RWPE1 (cell line): ENCODE measurements at regions not wholly inside any gene's neighbourhood (a gene's known extent, or its start where the extent isn't known, plus 50 kb on each side); places are given as distances from the start of the nearest gene placed in this dataset.

Source experiments
- CTCF ChIA-PET: fragments of 350-600 bp; sonication (Branson Sonifier 250); formaldehyde crosslinking; extraction: SDS; loops from one replicate; lab custom pipeline; 2021; lab: Yijun Ruan, JAX
- POLR2A ChIA-PET: fragments of 400-600 bp; formaldehyde crosslinking; extraction: SDS; loops from one replicate; lab custom pipeline; 2020; ENCODE audit warnings: antibody characterized with exemption; ENCODE audit not compliant: low non-redundant PET; lab: Yijun Ruan, JAX
- DNase-seq: peaks from one replicate; pipeline ENCODE4 v3.0.0; 2012; ENCODE audit warnings: low spot score
- H3K27ac ChIP-seq: fragments of 450-650 bp; 2 replicates; pipeline ENCODE4 v1.5.1; 2017
- TF ChIP-seq, protein P1 (sequence below): fragments of 450-650 bp; conservative IDR thresholded peaks from 2 replicates; pipeline ENCODE4 v1.5.1; 2017; ENCODE audit warnings: low read depth, mild to moderate bottlenecking

DNA sequence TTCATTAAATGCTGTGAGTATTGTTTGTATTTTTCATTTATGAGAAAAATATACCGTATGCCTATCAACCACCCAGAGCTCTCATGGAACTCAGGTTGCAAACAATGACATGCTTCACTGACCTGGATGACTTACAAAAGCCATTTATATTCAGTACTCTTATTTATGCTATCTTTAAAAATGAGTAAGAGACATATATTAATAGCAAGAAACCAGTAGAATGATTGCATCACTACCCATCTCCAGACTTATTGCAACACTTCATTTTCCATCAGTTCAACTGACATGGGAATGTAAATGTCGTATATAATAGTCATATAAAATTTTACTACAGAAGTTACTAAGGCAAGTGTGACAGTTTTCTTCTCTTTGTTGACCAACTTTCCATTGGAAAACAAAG, 69.1 kb downstream of the OTP start:
- TF ChIP-seq, protein P1, sequence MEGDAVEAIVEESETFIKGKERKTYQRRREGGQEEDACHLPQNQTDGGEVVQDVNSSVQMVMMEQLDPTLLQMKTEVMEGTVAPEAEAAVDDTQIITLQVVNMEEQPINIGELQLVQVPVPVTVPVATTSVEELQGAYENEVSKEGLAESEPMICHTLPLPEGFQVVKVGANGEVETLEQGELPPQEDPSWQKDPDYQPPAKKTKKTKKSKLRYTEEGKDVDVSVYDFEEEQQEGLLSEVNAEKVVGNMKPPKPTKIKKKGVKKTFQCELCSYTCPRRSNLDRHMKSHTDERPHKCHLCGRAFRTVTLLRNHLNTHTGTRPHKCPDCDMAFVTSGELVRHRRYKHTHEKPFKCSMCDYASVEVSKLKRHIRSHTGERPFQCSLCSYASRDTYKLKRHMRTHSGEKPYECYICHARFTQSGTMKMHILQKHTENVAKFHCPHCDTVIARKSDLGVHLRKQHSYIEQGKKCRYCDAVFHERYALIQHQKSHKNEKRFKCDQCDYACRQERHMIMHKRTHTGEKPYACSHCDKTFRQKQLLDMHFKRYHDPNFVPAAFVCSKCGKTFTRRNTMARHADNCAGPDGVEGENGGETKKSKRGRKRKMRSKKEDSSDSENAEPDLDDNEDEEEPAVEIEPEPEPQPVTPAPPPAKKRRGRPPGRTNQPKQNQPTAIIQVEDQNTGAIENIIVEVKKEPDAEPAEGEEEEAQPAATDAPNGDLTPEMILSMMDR: no peak
- CTCF ChIA-PET: interaction anchor here (0.6 to 0.7 kb wide), 2 partner anchors 8 to 105 kb away, joined by 3 read pairs; no protein-coding TSS in a partner anchor
- no peak for DNase-seq

DNA sequence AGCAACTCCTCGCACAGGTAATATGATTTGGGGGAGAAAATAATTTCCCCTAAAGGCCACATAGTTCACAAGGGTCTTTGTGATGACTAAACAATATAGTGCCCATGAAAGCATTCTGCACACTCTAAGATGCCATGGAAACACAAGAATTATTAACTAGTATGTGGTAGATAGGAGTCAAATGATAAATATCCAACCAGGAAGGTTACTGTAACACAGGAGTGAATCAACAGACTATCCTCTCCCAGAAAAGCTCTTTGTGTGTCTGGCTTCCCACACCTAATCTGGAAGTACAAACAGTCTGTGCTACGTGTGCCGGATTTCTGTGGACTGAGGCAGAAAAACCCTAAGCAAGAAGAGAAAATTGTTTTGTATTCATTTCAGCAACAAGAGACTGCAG, 70.0 kb downstream of the OTP start:
- POLR2A ChIA-PET: no interaction called here
- TF ChIP-seq, protein P1: no peak
- no peak overlapping the region for H3K27ac ChIP-seq
- CTCF ChIA-PET: no interaction called here
- no peak for DNase-seq

More for the DNA sequence above, 69.1 kb downstream of the OTP start:
- H3K27ac ChIP-seq: no peak overlapping the region
- POLR2A ChIA-PET: no interaction called here

DNA sequence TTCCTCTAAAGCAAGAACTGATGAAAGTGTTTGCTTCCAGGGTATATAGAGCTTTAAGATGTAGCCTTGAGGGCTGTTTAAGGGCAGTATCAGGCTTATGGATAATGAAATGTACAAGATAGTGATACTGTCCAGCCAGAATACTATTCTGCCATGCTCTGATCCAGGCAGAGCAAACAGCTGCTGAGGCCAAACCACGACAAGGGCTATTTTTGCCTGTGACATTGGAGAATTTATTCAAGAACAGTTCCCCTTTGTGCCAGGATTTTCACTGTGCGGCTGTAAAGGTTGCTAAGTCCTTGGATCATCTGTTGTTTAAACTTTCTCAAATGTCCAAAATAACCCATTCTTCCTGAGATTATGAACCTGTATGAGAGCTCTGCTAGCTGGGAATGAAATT, 70.4 kb downstream of the OTP start:
- TF ChIP-seq, protein P1: no peak
- CTCF ChIA-PET: interaction anchor here (0.7 kb wide), 1 partner anchor 279 kb away, joined by 3 read pairs; no protein-coding TSS in a partner anchor
- no peak for DNase-seq
- POLR2A ChIA-PET: no interaction called here
- no peak overlapping the region for H3K27ac ChIP-seq

DNA sequence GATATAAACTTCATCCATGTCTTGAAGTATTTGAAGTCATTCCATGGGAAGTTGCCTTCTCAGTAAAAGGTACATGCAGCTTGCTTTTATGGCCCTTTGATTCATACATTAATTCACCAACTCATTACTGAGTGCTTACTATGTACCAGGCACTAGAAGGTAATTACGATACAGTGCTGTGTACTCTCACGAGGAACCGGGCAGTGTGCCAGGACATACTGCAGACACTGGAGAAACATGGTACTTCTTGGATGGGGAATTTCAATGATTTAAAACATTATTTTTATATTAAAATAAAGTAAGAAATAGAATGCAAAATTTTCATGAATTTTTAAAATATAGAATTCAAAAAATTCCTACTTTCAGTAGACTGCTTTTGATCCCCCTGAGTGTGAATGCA, 71.4 kb upstream of the WDR41 start:
- ChIA-PET CTCF (no interaction called here), POLR2A (no interaction called here)
- TF ChIP-seq, protein P1: no peak
- no peak for DNase-seq
- no peak overlapping the region for H3K27ac ChIP-seq

DNA sequence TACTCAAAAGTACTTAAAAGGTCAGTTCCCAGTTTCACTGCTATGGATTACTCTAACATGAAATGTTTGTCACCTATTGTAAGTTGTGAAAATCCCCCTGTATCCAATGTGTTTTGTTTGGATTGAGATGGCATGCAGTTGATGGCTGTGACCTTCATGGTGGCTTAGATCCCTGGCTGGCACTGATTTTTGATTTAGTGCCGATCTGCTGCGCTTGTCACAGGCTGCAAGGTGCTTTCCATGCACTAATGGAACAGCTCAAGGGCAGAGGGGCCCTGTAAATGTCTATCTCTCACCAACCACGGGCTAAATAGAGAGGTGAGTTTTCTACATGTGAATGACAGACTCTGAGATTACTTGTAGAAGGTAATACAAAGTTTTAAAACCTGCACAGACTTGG, 69.8 kb upstream of the WDR41 start:
- no peak for DNase-seq
- ChIA-PET POLR2A (no interaction called here), CTCF (interaction anchor here (0.6 to 0.7 kb wide), 2 partner anchors 8 to 138 kb away, joined by 3 read pairs; no protein-coding TSS in a partner anchor)
- H3K27ac ChIP-seq: no peak overlapping the region
- TF ChIP-seq, protein P1: no peak

DNA sequence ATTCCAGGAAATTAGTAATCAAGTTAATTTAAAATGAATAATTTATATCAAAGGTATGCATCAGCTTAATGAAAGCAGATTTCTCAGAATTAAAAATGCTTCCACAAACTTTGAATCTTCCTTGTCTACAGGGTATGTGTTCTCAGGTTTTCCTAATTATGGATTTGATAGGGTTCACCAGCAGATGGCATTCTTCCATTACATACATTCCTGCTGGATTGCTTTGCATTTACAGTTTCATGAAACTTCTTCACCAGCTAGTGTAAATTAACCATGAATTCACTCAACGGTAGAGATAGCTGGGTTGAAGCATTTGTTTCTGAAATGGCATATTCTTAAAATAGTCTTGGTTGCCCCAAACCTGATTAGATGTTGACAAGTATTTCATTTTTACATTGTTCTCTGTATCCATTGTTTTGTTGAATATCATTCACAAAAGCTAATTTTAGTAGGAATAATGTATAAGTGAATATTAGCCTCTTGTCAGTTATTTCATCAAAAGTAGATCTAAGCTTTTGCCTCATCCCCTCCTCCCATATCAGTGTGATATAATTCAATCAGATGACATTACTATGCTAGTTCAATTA, 68.7 kb upstream of the WDR41 start:
- TF ChIP-seq, protein P1: peak; percentile 69
- peak; percentile 62 for DNase-seq
- H3K27ac ChIP-seq: no peak overlapping the region
- CTCF ChIA-PET: interaction anchor here (0.5 to 1.5 kb wide), 13 partner anchors 11 to 1405 kb away, joined by 3 to 7 read pairs (median 3); no protein-coding TSS in a partner anchor
- POLR2A ChIA-PET: no interaction called here
